T follicular helper cell (primary cell): ENCODE measurements at regions not wholly inside any gene's neighbourhood (a gene's known extent, or its start where the extent isn't known, plus 50 kb on each side); places are given as distances from the start of the nearest gene placed in this dataset.
"Not testable (repeated sequence)": the region's sequence is repeated elsewhere in the genome, so short reads cannot be mapped to it uniquely, and the experiment has no call there.

Source experiments
- DNase-seq: peaks from one replicate; pipeline ENCODE4 v3.0.0-alpha.2; 2020; ENCODE audit warnings: low read depth

DNA sequence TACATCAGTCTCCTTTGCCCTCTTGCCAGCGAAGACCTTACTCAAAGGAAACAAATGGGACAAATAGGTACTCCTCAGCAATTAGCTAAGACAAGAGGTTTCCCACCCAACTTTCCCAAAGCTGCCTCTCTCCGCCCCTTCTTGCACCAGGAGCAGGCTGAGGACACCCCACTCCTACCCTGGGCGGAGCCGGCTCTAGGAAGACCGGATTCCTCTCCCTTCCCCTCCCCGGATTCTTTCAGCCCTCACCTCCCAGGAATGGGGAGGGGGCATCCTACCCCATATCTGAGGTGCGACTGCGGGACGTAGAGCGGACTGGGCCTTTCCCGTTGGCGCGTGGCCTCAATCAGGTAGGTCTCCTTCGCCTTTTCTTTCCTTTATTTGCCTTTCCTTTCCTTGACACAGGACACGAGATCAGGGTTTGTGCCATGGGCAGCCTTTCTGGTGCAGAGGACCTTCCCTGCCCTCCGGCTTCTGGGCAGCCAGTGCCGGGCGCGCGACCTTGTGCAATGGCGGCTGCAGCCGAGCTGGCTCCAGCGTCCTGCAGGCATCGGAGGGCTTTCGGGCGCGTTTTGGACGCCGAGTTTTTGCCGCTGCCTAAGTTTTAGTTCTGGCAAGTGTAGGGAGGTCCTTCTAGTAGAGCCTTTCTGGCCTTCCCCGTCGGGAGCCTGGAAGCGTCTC lies 279.9 kb downstream of the PLS3 start:
- not testable (repeated sequence) for DNase-seq

DNA sequence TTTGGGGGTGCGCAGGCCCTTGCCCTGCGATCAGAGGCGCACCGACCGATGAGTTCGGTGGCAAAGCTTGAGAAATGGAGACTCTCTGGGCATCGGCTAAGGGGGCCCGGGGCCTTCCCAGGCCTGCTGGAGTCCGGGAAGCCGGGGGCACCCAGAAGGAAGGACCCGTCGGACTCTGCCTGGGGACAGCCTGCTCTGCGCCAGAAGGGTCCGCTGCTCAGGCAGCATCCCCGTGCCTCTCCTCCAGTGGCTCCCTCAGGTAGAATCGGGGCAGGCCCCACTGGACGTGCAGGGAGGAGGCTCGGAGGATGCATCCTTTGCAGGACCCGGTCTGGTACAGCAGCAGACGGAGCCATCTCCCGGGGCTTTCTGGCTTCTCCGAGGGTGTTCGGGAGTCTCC lies 290.0 kb downstream of the PLS3 start:
- not testable (repeated sequence) for DNase-seq

DNA sequence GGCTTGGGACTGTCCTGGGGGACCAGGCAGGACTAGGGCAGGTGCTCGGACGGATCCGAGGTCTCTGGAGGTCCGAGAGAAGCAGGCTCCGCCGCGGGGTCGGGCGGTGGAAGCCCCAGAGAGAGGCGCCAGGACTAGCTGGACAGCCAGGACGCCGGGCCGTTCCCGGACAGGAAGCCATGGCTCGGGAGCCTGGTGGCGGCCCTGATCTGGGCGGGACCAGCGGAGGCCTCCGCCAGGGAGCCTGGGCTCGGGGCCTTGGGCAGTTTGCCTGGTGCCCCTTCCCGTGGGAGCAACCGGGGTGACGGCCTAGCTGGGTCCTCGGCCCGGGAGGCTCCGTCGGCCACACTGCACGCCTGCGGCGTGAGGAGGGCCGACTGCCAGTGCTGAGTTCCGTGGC lies 292.3 kb downstream of the PLS3 start:
- DNase-seq = peak; percentile 10

DNA sequence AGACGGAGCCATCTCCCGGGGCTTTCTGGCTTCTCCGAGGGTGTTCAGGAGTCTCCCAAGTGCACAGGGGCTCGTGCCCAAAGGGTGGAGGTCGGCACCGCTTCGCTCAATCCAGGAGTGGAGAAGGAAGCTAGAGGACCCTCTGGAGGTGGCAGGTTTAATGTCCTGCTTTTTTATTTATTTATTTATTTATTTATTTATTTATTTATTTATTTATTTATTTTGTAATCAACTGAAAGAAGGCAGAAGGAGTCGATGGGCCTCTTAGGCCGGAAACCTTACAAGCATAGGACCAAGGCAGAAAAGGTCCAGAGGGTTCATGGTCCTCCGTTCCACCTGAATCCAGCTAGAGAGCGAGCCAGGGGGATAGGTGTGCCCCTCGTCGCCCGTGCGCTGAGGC lies 289.4 kb upstream of the AGTR2 start:
- not testable (repeated sequence) for DNase-seq

DNA sequence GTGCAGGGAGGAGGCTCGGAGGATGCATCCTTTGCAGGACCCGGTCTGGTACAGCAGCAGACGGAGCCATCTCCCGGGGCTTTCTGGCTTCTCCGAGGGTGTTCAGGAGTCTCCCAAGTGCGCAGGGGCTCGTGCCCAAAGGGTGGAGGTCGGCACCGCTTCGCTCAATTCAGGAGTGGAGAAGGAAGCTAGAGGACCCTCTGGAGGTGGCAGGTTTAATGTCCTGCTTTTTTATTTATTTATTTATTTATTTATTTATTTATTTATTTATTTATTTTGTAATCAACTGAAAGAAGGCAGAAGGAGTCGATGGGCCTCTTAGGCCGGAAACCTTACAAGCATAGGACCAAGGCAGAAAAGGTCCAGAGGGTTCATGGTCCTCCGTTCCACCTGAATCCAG lies 286.4 kb upstream of the AGTR2 start:
- not testable (repeated sequence) for DNase-seq

DNA sequence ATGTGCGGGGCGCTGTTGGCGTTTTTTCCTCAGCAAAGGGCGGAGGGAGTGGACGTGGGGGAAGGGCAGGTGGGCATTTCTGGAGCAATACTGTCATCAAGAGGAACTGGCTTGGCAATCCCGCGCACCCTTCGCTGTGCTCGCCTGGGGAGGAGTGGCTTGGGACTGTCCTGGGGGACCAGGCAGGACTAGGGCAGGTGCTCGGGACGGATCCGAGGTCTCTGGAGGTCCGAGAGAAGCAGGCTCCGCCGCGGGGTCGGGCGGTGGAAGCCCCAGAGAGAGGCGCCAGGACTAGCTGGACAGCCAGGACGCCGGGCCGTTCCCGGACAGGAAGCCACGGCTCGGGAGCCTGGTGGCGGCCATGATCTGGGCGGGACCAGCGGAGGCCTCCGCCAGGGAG lies 282.5 kb upstream of the AGTR2 start:
- DNase-seq = not testable (repeated sequence)

DNA sequence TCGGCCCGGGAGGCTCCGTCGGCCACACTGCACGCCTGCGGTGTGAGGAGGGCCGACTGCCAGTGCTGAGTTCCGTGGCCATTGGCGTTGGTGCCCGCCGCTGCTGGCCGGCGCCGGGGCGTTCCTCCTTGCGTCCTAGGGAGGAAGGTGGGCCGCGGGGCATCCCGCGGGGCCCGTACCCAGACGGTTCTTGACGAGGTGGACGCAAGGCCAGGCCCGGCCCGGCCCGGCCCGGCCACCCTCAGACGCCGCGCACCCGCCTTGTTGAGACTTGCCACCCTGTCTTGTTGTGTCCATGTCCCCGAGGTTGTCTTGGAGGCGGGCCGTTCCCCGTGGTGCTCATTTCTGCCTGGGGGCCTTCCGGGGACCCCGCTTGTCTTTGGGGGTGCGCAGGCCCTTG lies 282.0 kb upstream of the AGTR2 start:
- not testable (repeated sequence) for DNase-seq

DNA sequence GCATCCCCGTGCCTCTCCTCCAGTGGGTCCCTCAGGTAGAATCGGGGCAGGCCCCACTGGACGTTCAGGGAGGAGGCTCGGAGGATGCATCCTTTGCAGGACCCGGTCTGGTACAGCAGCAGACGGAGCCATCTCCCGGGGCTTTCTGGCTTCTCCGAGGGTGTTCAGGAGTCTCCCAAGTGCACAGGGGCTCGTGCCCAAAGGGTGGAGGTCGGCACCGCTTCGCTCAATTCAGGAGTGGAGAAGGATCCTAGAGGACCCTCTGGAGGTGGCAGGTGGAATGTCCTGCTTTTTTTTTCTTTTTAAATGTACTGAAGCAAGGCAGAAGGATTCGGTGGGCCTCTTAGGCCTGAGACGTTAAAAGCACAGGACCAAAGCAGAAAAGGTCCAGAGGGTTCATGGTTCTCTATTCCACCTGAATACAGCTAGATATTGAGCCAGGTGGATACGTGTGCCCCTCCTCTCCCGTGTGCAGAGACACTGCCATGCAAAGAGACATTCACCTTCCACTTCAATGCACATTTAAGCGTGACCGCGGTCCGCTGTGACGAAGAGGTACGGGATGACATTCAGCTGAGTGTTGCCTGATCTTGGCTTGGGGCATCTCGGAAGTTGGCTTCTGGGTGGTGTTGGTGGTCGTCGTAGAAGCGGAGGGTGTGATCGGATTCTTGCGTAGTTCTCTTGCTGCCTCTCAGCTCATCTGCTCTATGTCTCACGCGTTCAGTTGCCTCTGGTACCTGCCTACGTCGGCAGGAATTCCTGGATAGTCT lies 281.2 kb upstream of the AGTR2 start:
- DNase-seq = no peak

DNA sequence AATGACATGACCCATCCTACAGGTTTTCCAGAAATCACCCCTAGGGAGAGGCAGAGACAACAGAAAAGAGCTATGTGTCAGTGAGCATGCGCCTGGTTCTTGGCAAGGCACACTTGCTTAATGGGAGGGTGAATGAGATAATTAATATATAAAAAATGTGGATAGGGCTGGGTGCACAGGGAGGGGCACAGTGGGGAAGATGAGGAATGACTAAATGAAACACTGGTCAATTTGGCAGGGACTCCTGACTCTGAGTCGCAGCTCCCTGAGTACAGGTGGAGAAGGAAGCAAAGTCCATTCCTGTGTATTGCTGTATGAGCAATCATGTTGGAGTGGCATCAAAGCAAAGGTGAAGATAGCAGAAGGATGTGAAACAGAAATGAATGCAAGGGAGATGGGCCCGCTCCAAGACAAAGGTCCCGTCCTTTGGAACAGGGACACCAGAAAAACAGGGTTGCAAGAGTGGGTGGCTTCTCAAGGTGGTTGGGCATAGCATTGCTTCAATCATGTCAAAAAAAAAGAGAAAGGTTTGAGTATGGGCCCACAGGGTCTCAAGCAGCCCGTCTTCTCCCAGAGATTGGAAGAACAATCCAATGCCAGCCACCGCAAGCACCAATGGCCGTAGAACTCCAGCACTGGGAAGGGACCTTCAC lies 278.4 kb upstream of the AGTR2 start:
- DNase-seq = no peak

DNA sequence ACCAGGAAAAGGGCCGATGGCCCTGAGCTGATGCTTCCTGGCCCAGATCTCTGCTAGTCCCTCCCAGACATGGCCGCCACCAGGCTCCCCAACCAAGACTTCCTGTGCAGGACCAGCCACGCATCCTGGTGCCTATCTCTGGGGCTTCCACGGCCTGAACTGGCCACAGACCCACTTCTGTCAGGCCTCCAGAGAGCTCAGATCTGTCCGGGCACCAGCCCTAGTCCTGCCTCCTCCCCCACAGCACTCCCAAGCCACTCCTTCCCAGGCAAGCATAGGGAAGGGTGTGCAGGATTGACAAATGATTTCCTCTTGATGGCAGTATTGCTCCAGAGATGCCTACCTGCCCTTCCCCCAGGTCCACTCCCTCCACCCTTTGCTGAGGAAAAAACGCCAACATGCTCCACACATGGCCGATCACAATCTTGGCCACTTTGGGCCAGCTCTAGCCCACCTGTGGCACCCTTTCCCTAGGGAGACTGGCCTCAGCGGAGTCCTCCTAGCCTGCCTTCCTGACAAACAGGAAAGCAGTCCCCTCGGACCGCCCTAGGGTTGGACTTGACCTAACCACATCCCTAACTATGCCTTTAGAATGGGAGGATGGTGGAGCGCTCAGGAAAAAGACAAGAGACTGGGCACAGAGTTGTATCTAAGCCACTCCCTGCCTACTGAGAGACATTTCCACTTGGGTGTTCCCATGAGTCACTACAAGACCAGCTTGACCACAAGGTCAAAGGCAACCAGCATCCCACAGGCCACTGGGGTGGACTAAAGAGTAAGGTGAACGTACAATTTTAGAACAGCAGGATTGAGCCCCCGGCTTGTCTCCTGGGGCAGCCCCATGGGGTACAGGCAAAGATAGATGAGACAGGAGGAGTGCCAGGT lies 277.5 kb upstream of the AGTR2 start:
- peak; percentile 54 for DNase-seq

DNA sequence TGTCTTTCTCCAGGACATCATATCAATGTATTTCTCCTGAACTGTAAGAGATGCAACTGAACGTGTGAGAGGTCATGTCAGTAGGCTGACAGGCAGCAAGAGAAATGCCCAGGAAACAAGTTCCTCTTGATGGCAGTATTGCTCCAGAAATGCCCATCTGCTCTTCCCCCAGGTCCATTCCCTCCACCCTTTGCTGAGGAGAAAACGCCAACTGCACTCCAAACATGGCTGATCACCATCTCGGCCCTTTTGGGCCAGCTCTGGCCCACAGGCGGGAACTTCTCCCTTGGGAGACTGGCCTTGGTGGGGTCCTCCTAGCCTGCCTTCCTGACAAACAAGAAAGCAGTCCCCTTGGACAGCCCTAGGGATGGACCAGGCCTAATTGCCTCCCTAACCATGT lies 276.5 kb upstream of the AGTR2 start:
- DNase-seq = no peak

DNA sequence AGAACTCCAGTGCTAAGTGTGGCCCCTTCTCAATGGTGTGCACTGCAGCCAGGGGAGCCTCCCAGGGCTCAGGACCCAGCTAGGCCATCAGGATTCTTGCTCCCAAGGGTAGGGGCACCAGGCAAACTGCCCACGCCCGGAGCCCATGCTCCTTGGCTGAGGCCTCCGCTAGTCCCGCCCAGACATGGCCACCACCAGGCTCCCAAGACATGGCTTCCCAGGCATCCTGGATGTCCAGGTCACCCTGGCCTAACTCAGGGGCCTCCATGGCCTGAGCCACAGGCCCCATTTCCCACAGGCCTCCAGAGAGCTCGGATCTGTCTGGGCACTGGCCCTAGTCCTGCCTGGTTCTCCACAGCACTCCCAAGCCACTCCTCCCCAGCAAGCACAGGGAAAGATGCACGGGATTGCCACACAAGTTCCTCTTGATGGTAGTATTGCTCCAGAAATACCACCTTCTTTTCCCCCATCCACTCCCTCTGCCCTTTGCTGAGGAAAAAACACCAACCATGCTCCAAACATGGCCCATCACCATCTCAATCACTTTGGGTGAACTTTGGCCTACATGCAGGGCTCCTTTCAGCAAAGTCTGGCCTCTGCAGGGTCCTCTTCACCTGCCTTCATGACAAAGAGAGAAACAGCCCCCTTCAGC lies 274.7 kb upstream of the AGTR2 start:
- no peak for DNase-seq

DNA sequence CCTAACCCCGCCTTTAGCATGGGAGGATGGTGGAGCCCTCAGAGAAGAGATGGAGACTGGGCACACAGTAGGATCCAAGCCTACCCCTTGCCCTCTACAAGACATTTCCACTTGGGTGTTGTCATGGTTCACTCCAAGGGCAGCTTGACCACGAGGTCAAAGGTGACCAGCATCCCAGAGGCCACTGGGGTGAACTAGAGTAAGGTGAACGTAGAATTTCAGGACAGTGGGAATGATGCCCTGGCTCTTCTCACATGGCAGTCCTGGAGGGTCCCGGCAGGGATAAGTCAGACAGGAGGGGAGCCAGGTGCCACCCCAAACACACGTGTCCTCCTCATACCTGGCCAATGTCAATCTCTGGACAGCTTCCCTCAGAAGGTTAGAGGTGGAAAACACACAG lies 274.2 kb upstream of the AGTR2 start:
- no peak for DNase-seq

DNA sequence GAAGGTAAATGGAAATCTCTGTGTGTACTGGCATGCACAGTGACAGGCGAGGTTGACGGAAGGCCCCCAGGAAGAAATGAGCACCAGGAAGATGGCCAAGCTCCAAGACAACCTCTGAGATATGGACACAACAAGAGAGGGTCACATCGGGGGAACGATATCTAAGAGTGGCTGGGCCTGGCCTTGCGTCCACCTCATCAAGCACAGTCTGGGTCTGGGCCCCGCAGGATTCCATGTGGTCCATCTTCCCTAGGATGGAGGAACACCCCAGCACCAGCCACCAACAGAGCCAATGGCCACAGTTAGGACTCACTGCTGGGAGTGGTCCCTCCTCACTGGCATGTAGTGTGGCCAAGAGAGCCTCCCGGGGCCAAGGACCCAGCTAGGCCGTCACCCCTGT lies 272.6 kb upstream of the AGTR2 start:
- no peak for DNase-seq

DNA sequence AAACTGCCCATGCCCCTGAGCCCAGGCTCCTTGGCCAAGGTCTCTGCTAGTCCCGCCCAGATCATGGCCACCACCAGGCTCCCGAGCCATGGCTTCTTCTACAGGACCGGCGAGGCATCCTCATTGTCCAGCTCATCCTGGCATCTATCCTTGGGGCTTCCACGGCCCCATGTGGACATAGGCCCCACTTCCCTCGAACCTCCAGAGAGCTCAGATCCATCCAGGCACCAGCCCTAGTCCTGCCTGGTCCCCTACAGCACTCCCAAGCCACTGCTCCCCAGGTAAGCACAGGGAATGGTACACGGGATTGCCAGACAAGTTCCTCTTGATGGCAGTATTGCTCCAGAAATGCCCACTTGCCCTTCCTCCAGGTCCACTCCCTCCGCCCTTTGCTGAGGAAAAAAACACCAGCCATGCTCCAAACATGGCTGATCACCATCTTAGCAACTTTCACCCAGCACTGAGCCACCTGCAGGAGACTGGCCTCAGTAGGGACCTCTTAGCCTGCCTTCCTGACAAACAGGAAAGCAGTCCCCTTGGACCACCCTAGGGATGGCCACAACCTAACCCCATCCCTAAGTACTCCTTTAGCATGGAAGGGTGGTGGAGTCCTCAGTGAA lies 272.1 kb upstream of the AGTR2 start:
- DNase-seq = peak; percentile 66

DNA sequence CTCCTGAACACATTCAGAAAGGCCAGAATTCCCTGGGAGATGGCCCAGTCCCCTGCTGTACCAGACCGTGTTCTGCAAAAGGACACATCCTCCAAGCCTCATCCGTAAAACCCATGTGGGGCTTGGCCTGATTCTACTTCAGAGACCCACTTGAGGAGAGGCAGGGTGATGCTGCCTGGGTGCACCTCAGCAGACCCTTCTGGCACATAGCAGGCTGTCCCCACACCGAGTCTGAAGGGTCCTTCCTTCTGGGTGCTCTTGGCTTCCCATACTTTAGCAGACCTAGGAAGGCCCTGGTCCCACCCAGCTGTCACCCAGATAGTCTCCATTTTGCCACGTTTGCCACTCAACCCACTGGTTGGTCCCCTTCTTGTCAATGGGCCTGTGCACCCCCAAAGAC lies 270.1 kb upstream of the AGTR2 start:
- DNase-seq = no peak

DNA sequence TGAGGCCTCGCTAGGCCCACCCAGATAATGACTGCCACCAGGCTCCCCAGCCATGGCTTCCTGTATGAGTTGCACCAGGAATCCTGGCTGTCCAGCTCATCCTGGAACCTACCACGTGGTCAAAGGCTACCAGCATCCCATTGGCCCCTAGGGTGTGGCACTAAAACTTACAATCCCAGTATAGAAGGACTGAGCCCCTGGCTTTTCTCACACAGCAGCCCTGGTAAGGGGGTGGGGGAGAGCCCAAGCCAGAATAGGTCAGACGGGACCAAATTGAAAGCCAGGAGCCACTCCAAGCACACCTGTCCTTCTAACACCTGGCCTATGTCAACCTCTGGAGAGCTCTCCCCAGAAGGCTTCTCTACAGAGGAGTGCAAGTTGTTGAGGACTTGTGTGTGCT lies 269.3 kb upstream of the AGTR2 start:
- no peak for DNase-seq

DNA sequence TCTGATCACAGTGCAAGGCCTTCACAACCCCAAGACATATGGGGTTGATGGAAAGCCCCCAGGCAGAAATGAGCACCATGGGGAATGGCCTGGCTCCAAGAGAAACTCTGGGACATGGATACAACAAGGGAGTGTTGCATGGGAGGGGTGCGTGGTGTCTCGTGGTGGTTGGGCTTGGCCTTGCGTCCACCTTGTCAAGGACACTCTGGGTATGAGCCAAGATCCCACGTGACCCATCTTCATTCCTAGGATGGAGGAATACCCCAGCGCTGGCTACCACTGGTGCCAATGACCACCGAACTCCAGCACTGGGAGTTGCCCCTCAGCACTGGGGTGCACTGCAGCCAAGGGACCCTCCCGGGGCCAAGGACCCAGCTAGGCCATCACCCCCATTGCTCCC lies 267.5 kb upstream of the AGTR2 start:
- no peak for DNase-seq

DNA sequence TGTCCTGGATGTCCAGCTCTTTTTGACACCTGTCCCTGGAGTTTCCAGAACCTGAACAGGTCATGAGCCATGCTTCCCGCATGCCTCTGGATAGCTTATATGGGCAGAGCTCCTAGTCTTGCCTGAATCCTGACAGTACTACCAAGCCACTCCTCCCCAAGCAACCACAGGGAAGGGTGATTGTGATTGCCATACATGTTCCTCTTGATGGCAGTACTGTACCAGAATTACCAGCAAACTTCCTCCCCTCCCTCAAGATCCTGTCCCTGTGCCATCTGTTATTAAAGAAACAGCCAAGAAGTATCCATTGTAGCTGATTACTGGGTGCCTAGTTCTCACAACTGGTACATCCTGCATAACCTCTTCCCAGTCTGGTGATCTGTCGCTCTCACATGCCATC lies 264.3 kb upstream of the AGTR2 start:
- no peak for DNase-seq

DNA sequence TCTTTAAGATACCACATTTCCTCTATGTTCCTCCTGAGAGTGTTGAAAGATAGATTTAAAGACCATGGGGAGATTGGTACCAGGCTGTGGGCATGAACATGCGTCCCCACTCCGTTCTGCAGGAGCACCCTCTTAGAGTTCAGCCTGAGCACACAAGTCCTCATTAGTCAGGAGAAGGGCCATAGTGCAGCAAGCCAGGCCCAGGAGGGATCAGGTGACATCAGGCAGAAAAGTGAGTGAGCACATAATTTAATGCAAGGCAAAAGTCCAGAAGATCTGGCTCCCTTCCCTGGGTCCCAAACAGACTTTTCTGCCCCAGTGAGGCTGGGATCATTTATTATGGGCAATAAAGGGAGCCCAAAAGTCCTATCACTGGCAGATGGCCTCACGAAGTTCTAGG lies 263.7 kb upstream of the AGTR2 start:
- no peak for DNase-seq

DNA sequence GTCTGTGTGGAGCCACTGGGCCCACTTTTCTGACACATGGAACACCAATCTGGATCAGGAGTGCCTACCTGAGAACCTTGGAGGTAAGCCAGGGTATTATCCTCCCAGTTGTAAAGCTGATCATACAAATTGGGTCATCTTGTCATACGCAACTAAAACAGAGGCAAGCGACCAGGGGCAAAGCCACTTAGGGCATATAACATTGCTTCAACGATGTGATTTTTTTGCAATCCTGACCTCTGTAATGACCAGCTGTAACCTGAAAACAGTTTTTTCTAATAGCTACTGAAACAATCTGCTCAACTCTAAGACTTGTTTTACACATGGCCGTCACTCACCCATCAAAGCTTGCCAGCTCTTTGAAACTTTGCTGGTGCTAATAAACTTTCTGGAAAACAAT lies 261.5 kb upstream of the AGTR2 start:
- no peak for DNase-seq
